ENCODE measurements at regions not wholly inside any gene's neighbourhood (a gene's known extent, or its start where the extent isn't known, plus 50 kb on each side); places are given as distances from the start of the nearest gene placed in this dataset.

DNA sequence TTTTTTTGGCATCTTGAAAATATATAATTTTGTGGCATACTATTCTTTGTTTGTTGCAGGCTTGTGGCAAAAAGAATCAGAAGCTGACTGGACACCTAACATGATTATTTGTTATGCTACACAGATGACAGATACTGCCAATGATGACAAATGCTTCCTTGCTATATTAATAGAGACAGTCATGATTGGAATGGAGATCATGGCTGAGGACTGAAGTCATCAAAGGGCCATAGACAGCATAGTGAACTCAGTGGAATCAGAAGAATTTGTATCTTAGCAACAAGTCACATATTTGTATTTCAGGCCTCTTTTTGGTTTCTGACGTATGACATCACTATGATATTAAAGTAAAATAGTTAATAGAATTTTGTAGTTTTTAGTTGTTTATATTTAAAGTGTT lies 1003.8 kb upstream of the DDX18 start:
- no peak overlapping the region for H3K27ac ChIP-seq (ENCODE audit: low read depth in 1 of 2, low read length in 2 of 2)
- H3K4me1 ChIP-seq (ENCODE audit: control insufficient read depth in 4 of 4, insufficient read depth in 4 of 4, low read length in 3 of 4): no peaks in the 10 kb centered on the region
- no peaks in the 10 kb centered on the region for H3K36me3 ChIP-seq (ENCODE audit: control insufficient read depth in 4 of 4, insufficient read depth in 3 of 4, low read depth in 1 of 4, low read length in 3 of 4)
- H3K4me3 ChIP-seq (ENCODE audit: low read depth in 1 of 3, low read length in 3 of 3): no peak overlapping the region
- TF ChIP-seq GABPA (IDR thresholded peaks at IDR 0.05 in 1 of 2, conservative IDR thresholded peaks at IDR 0.05 in 1 of 2) (no peak), NR2F2 (IDR thresholded peaks at IDR 0.05) (no peak), YY1 (IDR thresholded peaks at IDR 0.05) (no peak), HNF4G (IDR thresholded peaks at IDR 0.05) (no peak), TAF1 (conservative IDR thresholded peaks at IDR 0.05) (no peak)
- TF ChIP-seq, protein P1, sequence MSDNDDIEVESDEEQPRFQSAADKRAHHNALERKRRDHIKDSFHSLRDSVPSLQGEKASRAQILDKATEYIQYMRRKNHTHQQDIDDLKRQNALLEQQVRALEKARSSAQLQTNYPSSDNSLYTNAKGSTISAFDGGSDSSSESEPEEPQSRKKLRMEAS (IDR thresholded peaks at IDR 0.05): no peak
- TF ChIP-seq, protein P2, sequence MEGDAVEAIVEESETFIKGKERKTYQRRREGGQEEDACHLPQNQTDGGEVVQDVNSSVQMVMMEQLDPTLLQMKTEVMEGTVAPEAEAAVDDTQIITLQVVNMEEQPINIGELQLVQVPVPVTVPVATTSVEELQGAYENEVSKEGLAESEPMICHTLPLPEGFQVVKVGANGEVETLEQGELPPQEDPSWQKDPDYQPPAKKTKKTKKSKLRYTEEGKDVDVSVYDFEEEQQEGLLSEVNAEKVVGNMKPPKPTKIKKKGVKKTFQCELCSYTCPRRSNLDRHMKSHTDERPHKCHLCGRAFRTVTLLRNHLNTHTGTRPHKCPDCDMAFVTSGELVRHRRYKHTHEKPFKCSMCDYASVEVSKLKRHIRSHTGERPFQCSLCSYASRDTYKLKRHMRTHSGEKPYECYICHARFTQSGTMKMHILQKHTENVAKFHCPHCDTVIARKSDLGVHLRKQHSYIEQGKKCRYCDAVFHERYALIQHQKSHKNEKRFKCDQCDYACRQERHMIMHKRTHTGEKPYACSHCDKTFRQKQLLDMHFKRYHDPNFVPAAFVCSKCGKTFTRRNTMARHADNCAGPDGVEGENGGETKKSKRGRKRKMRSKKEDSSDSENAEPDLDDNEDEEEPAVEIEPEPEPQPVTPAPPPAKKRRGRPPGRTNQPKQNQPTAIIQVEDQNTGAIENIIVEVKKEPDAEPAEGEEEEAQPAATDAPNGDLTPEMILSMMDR (IDR thresholded peaks at IDR 0.05; ENCODE audit: low read depth, low read length, missing input control): no peak
- H3K9ac ChIP-seq (ENCODE audit: low read depth in 1 of 2, low read length in 2 of 2): no peak overlapping the region
- no peak for DNase-seq (ENCODE audit: low spot score)
- no peaks in the 10 kb centered on the region for H3K27me3 ChIP-seq (ENCODE audit: control insufficient read depth in 4 of 4, insufficient read depth in 4 of 4, low read length in 3 of 4)
- H3K9me3 ChIP-seq (ENCODE audit: control insufficient read depth in 4 of 4, low read length in 3 of 4): no peaks in the 10 kb centered on the region
- 80% methylated on average over 1 of the region's 1 CpG for WGBS

DNA sequence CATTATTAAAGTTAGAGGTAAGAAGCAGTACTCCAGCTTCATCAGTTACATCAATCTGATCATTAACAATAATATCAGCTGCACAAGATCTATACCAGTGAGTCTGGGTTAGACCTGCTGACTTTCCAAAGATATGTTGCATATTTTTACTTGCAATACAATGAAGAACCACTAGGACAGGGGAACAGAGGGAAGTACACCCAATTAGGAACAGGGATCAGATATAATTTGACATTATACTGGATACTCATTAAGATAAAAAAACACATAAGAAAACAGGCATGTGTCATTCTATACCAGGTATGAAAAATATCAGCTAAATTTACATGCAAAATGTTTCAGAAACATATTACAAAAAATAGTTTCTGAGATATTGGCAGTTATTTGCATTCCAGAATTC lies 995.1 kb upstream of the DDX18 start:
- Histone ChIP-seq H3K27me3 (ENCODE audit: control insufficient read depth in 4 of 4, insufficient read depth in 4 of 4, low read length in 3 of 4) (no peaks in the 10 kb centered on the region), H3K4me1 (ENCODE audit: control insufficient read depth in 4 of 4, insufficient read depth in 4 of 4, low read length in 3 of 4) (no peaks in the 10 kb centered on the region), H3K9me3 (ENCODE audit: control insufficient read depth in 4 of 4, low read length in 3 of 4) (no peaks in the 10 kb centered on the region), H3K36me3 (ENCODE audit: control insufficient read depth in 4 of 4, insufficient read depth in 3 of 4, low read depth in 1 of 4, low read length in 3 of 4) (no peaks in the 10 kb centered on the region), H3K9ac (ENCODE audit: low read depth in 1 of 2, low read length in 2 of 2) (no peak overlapping the region), H3K4me3 (ENCODE audit: low read depth in 1 of 3, low read length in 3 of 3) (no peak overlapping the region), H3K27ac (ENCODE audit: low read depth in 1 of 2, low read length in 2 of 2) (no peak overlapping the region)
- TF ChIP-seq, protein P3, sequence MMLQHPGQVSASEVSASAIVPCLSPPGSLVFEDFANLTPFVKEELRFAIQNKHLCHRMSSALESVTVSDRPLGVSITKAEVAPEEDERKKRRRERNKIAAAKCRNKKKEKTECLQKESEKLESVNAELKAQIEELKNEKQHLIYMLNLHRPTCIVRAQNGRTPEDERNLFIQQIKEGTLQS (IDR thresholded peaks at IDR 0.05): no peak
- TF ChIP-seq TAF1 (conservative IDR thresholded peaks at IDR 0.05) (no peak), EGR1 (IDR thresholded peaks at IDR 0.05; ENCODE audit: low read depth in 2 of 2) (no peak), HNF4A (conservative IDR thresholded peaks at IDR 0.05) (no peak), GABPA (IDR thresholded peaks at IDR 0.05 in 1 of 2, conservative IDR thresholded peaks at IDR 0.05 in 1 of 2) (no peak), JUND (IDR thresholded peaks at IDR 0.05) (no peak), FOXA2 (IDR thresholded peaks at IDR 0.05) (no peak), ZBTB33 (IDR thresholded peaks at IDR 0.05) (no peak), HNF4G (IDR thresholded peaks at IDR 0.05) (no peak), NR2F2 (IDR thresholded peaks at IDR 0.05) (no peak), RXRA (IDR thresholded peaks at IDR 0.05) (no peak)
- TF ChIP-seq, protein P2 (IDR thresholded peaks at IDR 0.05; ENCODE audit: low read depth, low read length, missing input control): no peak
- TF ChIP-seq, protein P1 (IDR thresholded peaks at IDR 0.05): no peak
- TF ChIP-seq, protein P4, sequence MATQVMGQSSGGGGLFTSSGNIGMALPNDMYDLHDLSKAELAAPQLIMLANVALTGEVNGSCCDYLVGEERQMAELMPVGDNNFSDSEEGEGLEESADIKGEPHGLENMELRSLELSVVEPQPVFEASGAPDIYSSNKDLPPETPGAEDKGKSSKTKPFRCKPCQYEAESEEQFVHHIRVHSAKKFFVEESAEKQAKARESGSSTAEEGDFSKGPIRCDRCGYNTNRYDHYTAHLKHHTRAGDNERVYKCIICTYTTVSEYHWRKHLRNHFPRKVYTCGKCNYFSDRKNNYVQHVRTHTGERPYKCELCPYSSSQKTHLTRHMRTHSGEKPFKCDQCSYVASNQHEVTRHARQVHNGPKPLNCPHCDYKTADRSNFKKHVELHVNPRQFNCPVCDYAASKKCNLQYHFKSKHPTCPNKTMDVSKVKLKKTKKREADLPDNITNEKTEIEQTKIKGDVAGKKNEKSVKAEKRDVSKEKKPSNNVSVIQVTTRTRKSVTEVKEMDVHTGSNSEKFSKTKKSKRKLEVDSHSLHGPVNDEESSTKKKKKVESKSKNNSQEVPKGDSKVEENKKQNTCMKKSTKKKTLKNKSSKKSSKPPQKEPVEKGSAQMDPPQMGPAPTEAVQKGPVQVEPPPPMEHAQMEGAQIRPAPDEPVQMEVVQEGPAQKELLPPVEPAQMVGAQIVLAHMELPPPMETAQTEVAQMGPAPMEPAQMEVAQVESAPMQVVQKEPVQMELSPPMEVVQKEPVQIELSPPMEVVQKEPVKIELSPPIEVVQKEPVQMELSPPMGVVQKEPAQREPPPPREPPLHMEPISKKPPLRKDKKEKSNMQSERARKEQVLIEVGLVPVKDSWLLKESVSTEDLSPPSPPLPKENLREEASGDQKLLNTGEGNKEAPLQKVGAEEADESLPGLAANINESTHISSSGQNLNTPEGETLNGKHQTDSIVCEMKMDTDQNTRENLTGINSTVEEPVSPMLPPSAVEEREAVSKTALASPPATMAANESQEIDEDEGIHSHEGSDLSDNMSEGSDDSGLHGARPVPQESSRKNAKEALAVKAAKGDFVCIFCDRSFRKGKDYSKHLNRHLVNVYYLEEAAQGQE (IDR thresholded peaks at IDR 0.05): no peak
- DNase-seq (ENCODE audit: low spot score): no peak

All from liver (tissue), 8 donors.